Astrocyte (in vitro differentiated cells and primary cell): ENCODE measurements at regions not wholly inside any gene's neighbourhood (a gene's known extent, or its start where the extent isn't known, plus 50 kb on each side); places are given as distances from the start of the nearest gene placed in this dataset.

Source experiments
- CTCF ChIP-seq: IDR thresholded peaks from 2 replicates; pipeline ENCODE4 v1.5.1; 2011; ENCODE audit warnings: low read depth, mild to moderate bottlenecking, inconsistent platforms, low read length, moderate library complexity; ENCODE audit not compliant: insufficient read depth
- EZH2 ChIP-seq: IDR thresholded peaks from 2 replicates; pipeline ENCODE4 v1.6.1; 2012; ENCODE audit warnings: mild to moderate bottlenecking, low read length, inconsistent platforms; ENCODE audit not compliant: insufficient read depth

GRCh38 chr6:25060522-25060921 lies 124.8 kb upstream of the RIPOR2 start:
- TF ChIP-seq CTCF (no peak), EZH2 (no peak)
